GM18858 (cell line): ENCODE measurements at regions not wholly inside any gene's neighbourhood (a gene's known extent, or its start where the extent isn't known, plus 50 kb on each side); places are given as distances from the start of the nearest gene placed in this dataset.
"Not testable (repeated sequence)": the region's sequence is repeated elsewhere in the genome, so short reads cannot be mapped to it uniquely, and the experiment has no call there.

Source experiments
- ATAC-seq: cut with Tn5 transposase; IDR thresholded peaks from one replicate; pipeline ENCODE4 v1.9.1; 2021; ENCODE audit not compliant: unreplicated experiment

GRCh38 chr2:226180281-226180884, 619.2 kb downstream of the IRS1 start:
- no peak for ATAC-seq

- no peak for ATAC-seq
Measured at GRCh38 chr2:226179010-226179409, 620.6 kb downstream of the IRS1 start.

- no peak for ATAC-seq
Measured at GRCh38 chr2:226176283-226176984, 623.2 kb downstream of the IRS1 start.

- ATAC-seq, result no peak
Measured at GRCh38 chr2:226174390-226174789, 625.2 kb downstream of the IRS1 start.

GRCh38 chr2:226172939-226173338, 626.7 kb downstream of the IRS1 start:
- ATAC-seq, result no peak

- no peak for ATAC-seq
Measured at GRCh38 chr2:226172309-226172708, 627.3 kb downstream of the IRS1 start.

- ATAC-seq, result no peak
Measured at GRCh38 chr2:226169751-226170581, 629.7 kb downstream of the IRS1 start.

- ATAC-seq, result no peak
Measured at GRCh38 chr2:226168496-226169160, 631.0 kb downstream of the IRS1 start.

GRCh38 chr2:226164512-226164911, 635.1 kb downstream of the IRS1 start:
- ATAC-seq, result no peak

- not testable (repeated sequence) for ATAC-seq
Measured at GRCh38 chr2:226160617-226161016, 639.0 kb downstream of the IRS1 start.

- ATAC-seq, result no peak
Measured at GRCh38 chr2:226159875-226160479, 639.6 kb downstream of the IRS1 start.

GRCh38 chr2:226158940-226159339, 640.7 kb downstream of the IRS1 start:
- ATAC-seq, result no peak

- ATAC-seq, result no peak
Measured at GRCh38 chr2:226158229-226158628, 641.4 kb downstream of the IRS1 start.

GRCh38 chr2:226155093-226155875, 644.3 kb downstream of the IRS1 start:
- ATAC-seq, result no peak

GRCh38 chr2:226154610-226155009, 645.0 kb downstream of the IRS1 start:
- no peak for ATAC-seq

- ATAC-seq, result no peak
Measured at GRCh38 chr2:226153553-226153952, 646.1 kb downstream of the IRS1 start.

GRCh38 chr2:226151157-226151556, 648.5 kb downstream of the IRS1 start:
- ATAC-seq, result no peak

- ATAC-seq, result no peak
Measured at GRCh38 chr2:226143091-226143490, 656.5 kb downstream of the IRS1 start.

- no peak for ATAC-seq
Measured at GRCh38 chr2:226142463-226142862, 657.2 kb downstream of the IRS1 start.

- ATAC-seq, result no peak
Measured at GRCh38 chr2:226140594-226140993, 659.0 kb downstream of the IRS1 start.
